Neutrophil (primary cell): ENCODE measurements at regions not wholly inside any gene's neighbourhood (a gene's known extent, or its start where the extent isn't known, plus 50 kb on each side); places are given as distances from the start of the nearest gene placed in this dataset.

Source experiments
- H3K27ac ChIP-seq: fragments of 200-600 bp; sonication (generic); 2 replicates; pipeline ENCODE4 v1.5.1; 2016; ENCODE audit warnings: mild to moderate bottlenecking, moderate library complexity
- H3K27me3 ChIP-seq: fragments of 200-600 bp; sonication (generic); 2 replicates; pipeline ENCODE4 v1.6.0; 2016; ENCODE audit warnings: mild to moderate bottlenecking
- H3K36me3 ChIP-seq: fragments of 200-600 bp; sonication (generic); 2 replicates; pipeline ENCODE4 v1.5.1; 2017
- H3K4me1 ChIP-seq, 2 experiments: fragments of 200-600 bp in 1 of 2; sonication (generic) in 1 of 2; 1 replicate in 1 of 2; 2 replicates in 1 of 2; pipeline versions ENCODE4 v1.5.1 to v1.6.1; 2013 to 2016; ENCODE audit warnings: low read depth in 1 of 2, low read length in 1 of 2, mild to moderate bottlenecking in 1 of 2, moderate library complexity in 1 of 2; ENCODE audit not compliant: control insufficient read depth in 1 of 2, insufficient read depth in 1 of 2
- H3K4me3 ChIP-seq, 2 experiments: fragments of 200-600 bp in 1 of 2; sonication (generic) in 1 of 2; 1 replicate in 1 of 2; 2 replicates in 1 of 2; pipeline ENCODE4 v1.5.1; 2013 to 2016; ENCODE audit warnings: low read depth in 1 of 2, low read length in 1 of 2, mild to moderate bottlenecking in 1 of 2, moderate library complexity in 1 of 2
- H3K9me3 ChIP-seq: fragments of 200-600 bp; sonication (generic); 2 replicates; pipeline ENCODE4 v1.5.1; 2016
- CTCF ChIP-seq: fragments of 200-600 bp; sonication (generic); IDR thresholded peaks from 2 replicates; pipeline ENCODE4 v1.5.1; 2016; ENCODE audit warnings: antibody characterized with exemption

- TF ChIP-seq CTCF, result no peak
- Histone ChIP-seq H3K4me3 (no peak overlapping the region), H3K27ac (no peak overlapping the region), H3K9me3 (no peaks in the 10 kb centered on the region), H3K36me3 (no peaks in the 10 kb centered on the region), H3K4me1 (no peaks in the 10 kb centered on the region), H3K27me3 (no peaks in the 10 kb centered on the region)
Observed at GRCh38 chr13:59391696-59392095, 772.0 kb downstream of the DIAPH3 start.

- TF ChIP-seq CTCF, result no peak
- H3K4me3 ChIP-seq, result no peak overlapping the region
- H3K9me3 ChIP-seq, result no peaks in the 10 kb centered on the region
- H3K27me3 ChIP-seq, result no peaks in the 10 kb centered on the region
- H3K4me1 ChIP-seq, result no peaks in the 10 kb centered on the region
- no peaks in the 10 kb centered on the region for H3K36me3 ChIP-seq
- H3K27ac ChIP-seq, result no peak overlapping the region
Observed at GRCh38 chr13:59392328-59392727, 771.4 kb downstream of the DIAPH3 start.

- no peak overlapping the region for H3K4me3 ChIP-seq
- no peak for TF ChIP-seq CTCF
- H3K9me3 ChIP-seq, result no peaks in the 10 kb centered on the region
- no peak overlapping the region for H3K27ac ChIP-seq
- no peaks in the 10 kb centered on the region for H3K4me1 ChIP-seq
- H3K27me3 ChIP-seq, result no peaks in the 10 kb centered on the region
- H3K36me3 ChIP-seq, result no peaks in the 10 kb centered on the region
Observed at GRCh38 chr13:59394496-59394895, 769.2 kb downstream of the DIAPH3 start.

GRCh38 chr13:59398127-59398526 lies 765.6 kb downstream of the DIAPH3 start:
- TF ChIP-seq CTCF, result no peak
- Histone ChIP-seq H3K27me3 (no peaks in the 10 kb centered on the region), H3K9me3 (no peaks in the 10 kb centered on the region), H3K27ac (no peak overlapping the region), H3K4me3 (no peak overlapping the region), H3K4me1 (no peaks in the 10 kb centered on the region), H3K36me3 (no peaks in the 10 kb centered on the region)

GRCh38 chr13:59398661-59399060 lies 765.1 kb downstream of the DIAPH3 start:
- H3K4me3 ChIP-seq, result no peak overlapping the region
- H3K27ac ChIP-seq, result no peak overlapping the region
- H3K4me1 ChIP-seq, result no peaks in the 10 kb centered on the region
- H3K9me3 ChIP-seq, result no peaks in the 10 kb centered on the region
- no peaks in the 10 kb centered on the region for H3K36me3 ChIP-seq
- no peak for TF ChIP-seq CTCF
- no peaks in the 10 kb centered on the region for H3K27me3 ChIP-seq

- no peak for TF ChIP-seq CTCF
- no peaks in the 10 kb centered on the region for H3K36me3 ChIP-seq
- H3K27ac ChIP-seq, result no peak overlapping the region
- no peaks in the 10 kb centered on the region for H3K9me3 ChIP-seq
- no peaks in the 10 kb centered on the region for H3K27me3 ChIP-seq
- H3K4me1 ChIP-seq, result no peaks in the 10 kb centered on the region
- no peak overlapping the region for H3K4me3 ChIP-seq
Observed at GRCh38 chr13:59399513-59399912, 764.2 kb downstream of the DIAPH3 start.
